IMR-90 (cell line): ENCODE measurements at regions not wholly inside any gene's neighbourhood (a gene's known extent, or its start where the extent isn't known, plus 50 kb on each side); places are given as distances from the start of the nearest gene placed in this dataset.

Source experiments
- ATAC-seq: fragments of 200-7000 bp; cut with Tn5 transposase; 2 replicates; pipeline ENCODE4 v1.9.1; 2020; ENCODE audit warnings: low read depth, mild to moderate bottlenecking, moderate library complexity
- BruUV-seq: library from RNA; stranded (reverse); fragments of 400-500 nt; replicated peaks from 2 replicates; lab custom pipeline; 2021; lab: Mats Ljungman, UMichigan
- CTCF ChIA-PET: fragments of 300-600 bp; formaldehyde crosslinking; extraction: SDS; loops from one replicate; lab custom pipeline; 2021; ENCODE audit warnings: antibody characterized with exemption; lab: Yijun Ruan, JAX
- POLR2A ChIA-PET: fragments of 300-600 bp; sonication (Branson Sonifier 250); formaldehyde crosslinking; loops from one replicate; lab custom pipeline; 2022; ENCODE audit warnings: antibody characterized with exemption; ENCODE audit not compliant: unreplicated experiment; lab: Charles Lee
- DNase-seq: peaks from one replicate; pipeline ENCODE4 v3.0.0; 2013
- H2AFZ ChIP-seq: replicated peaks from 2 replicates; pipeline ENCODE3; 2013; ENCODE audit warnings: low read length, mild to moderate bottlenecking; ENCODE audit not compliant: poor library complexity
- H2AK5ac ChIP-seq: 2 replicates; pipeline ENCODE4 v1.6.1; 2013; ENCODE audit warnings: low read depth, low read length, inconsistent platforms
- H2AK9ac ChIP-seq: replicated peaks from 2 replicates; pipeline ENCODE3; 2013; ENCODE audit warnings: mild to moderate bottlenecking, low read depth, low read length, moderate library complexity; ENCODE audit not compliant: poor library complexity
- H2BK120ac ChIP-seq: 2 replicates; pipeline ENCODE4 v1.6.1; 2013; ENCODE audit warnings: low read depth, low read length, inconsistent platforms
- H2BK15ac ChIP-seq: 3 replicates; pipeline ENCODE4 v1.6.1; 2013; ENCODE audit warnings: low read depth, low read length, inconsistent platforms
- H2BK20ac ChIP-seq: 2 replicates; pipeline ENCODE4 v1.6.1; 2013; ENCODE audit warnings: low read depth, mild to moderate bottlenecking, inconsistent platforms, low read length, moderate library complexity
- H2BK5ac ChIP-seq: 2 replicates; pipeline ENCODE4 v1.6.1; 2013; ENCODE audit warnings: mild to moderate bottlenecking, low read depth, low read length, inconsistent platforms; ENCODE audit not compliant: poor library complexity, severe bottlenecking
- H3K14ac ChIP-seq: replicated peaks from 2 replicates; pipeline ENCODE4 v1.6.1; 2013; ENCODE audit warnings: low read depth, low read length, inconsistent platforms
- H3K18ac ChIP-seq: 2 replicates; pipeline ENCODE4 v1.6.1; 2013; ENCODE audit warnings: low read depth, low read length, control low read depth
- H3K23ac ChIP-seq: 2 replicates; pipeline ENCODE4 v1.6.1; 2013; ENCODE audit warnings: low read depth, low read length, inconsistent platforms
- H3K27ac ChIP-seq: 2 replicates; pipeline ENCODE4 v1.5.1; 2013; ENCODE audit warnings: mild to moderate bottlenecking, control low read depth, low read length; ENCODE audit not compliant: insufficient read depth
- H3K27me3 ChIP-seq: 2 replicates; pipeline ENCODE4 v1.6.1; 2013; ENCODE audit warnings: low read length; ENCODE audit not compliant: control insufficient read depth, insufficient read depth
- H3K36me3 ChIP-seq: 2 replicates; pipeline ENCODE4 v1.6.1; 2013; ENCODE audit warnings: low read length, mixed read lengths; ENCODE audit not compliant: control insufficient read depth, insufficient read depth
- H3K4ac ChIP-seq: 2 replicates; pipeline ENCODE4 v1.6.1; 2013; ENCODE audit warnings: low read depth, low read length, inconsistent platforms
- H3K4me1 ChIP-seq: 2 replicates; pipeline ENCODE4 v1.6.1; 2013; ENCODE audit warnings: low read length, mixed read lengths; ENCODE audit not compliant: control insufficient read depth, insufficient read depth
- H3K4me2 ChIP-seq: 2 replicates; pipeline ENCODE4 v1.6.1; 2013; ENCODE audit warnings: low read depth, mild to moderate bottlenecking, control low read depth, low read length, moderate library complexity
- H3K4me3 ChIP-seq: 2 replicates; pipeline ENCODE4 v1.5.1; 2013; ENCODE audit warnings: low read depth, mild to moderate bottlenecking, control low read depth, low read length, moderate library complexity; ENCODE audit not compliant: insufficient read depth
- H3K56ac ChIP-seq: 2 replicates; pipeline ENCODE4 v1.6.1; 2013; ENCODE audit warnings: low read length, inconsistent platforms; ENCODE audit not compliant: insufficient read depth; ENCODE audit errors: extremely low read depth
- H3K79me1 ChIP-seq, 2 experiments: 2 replicates each; pipeline ENCODE4 v1.6.1; 2013; ENCODE audit warnings: low read length in 2 of 2, inconsistent platforms in 1 of 2, low read depth in 1 of 2
- H3K9ac ChIP-seq: 2 replicates; pipeline ENCODE4 v1.6.1; 2013; ENCODE audit warnings: low read depth, low read length, control low read depth
- H3K9me1 ChIP-seq: 2 replicates; pipeline ENCODE4 v1.6.1; 2013; ENCODE audit warnings: low read length, inconsistent platforms; ENCODE audit not compliant: insufficient read depth
- H3K9me3 ChIP-seq: 2 replicates; pipeline ENCODE4 v1.6.1; 2013; ENCODE audit warnings: low read length; ENCODE audit not compliant: control insufficient read depth, insufficient read depth
- H4K20me1 ChIP-seq: 2 replicates; pipeline ENCODE4 v1.6.1; 2013; ENCODE audit warnings: low read length, inconsistent platforms; ENCODE audit not compliant: insufficient read depth
- H4K5ac ChIP-seq: 2 replicates; pipeline ENCODE4 v1.6.1; 2013; ENCODE audit warnings: mild to moderate bottlenecking, low read depth, low read length, control low read depth
- H4K8ac ChIP-seq, 2 experiments: 2 replicates each; pipeline ENCODE4 v1.6.1; 2013; ENCODE audit warnings: low read depth in 2 of 2, low read length in 2 of 2, control low read depth in 1 of 2, inconsistent platforms in 1 of 2
- H4K91ac ChIP-seq: 2 replicates; pipeline ENCODE4 v1.6.1; 2013; ENCODE audit warnings: low read depth, low read length, inconsistent platforms; ENCODE audit not compliant: insufficient read depth
- BHLHE40 ChIP-seq: fragments of 150-350 bp; IDR thresholded peaks from 2 replicates; pipeline ENCODE4 v1.6.1; 2016; ENCODE audit warnings: mild to moderate bottlenecking, low read depth, low read length
- CEBPB ChIP-seq: IDR thresholded peaks from 2 replicates; pipeline ENCODE4 v1.6.1; 2012; ENCODE audit warnings: low read depth, low read length, improper control_type of control experiment
- CHD1 ChIP-seq: IDR thresholded peaks from 2 replicates; pipeline ENCODE4 v1.6.1; 2012; ENCODE audit warnings: low read depth, low read length, improper control_type of control experiment
- CTCF ChIP-seq: conservative IDR thresholded peaks from 2 replicates; pipeline ENCODE4 v1.5.1; 2012; ENCODE audit warnings: mild to moderate bottlenecking, low read depth, low read length, improper control_type of control experiment
- FOS ChIP-seq: fragments of 150-350 bp; IDR thresholded peaks from 2 replicates; pipeline ENCODE4 v1.6.1; 2016; ENCODE audit warnings: low read depth, low read length
- MAFK ChIP-seq: IDR thresholded peaks from 2 replicates; pipeline ENCODE4 v1.6.1; 2012; ENCODE audit warnings: low read depth, low read length, improper control_type of control experiment
- MAZ ChIP-seq: IDR thresholded peaks from 2 replicates; pipeline ENCODE4 v1.6.1; 2012; ENCODE audit warnings: low read depth, mild to moderate bottlenecking, low read length, improper control_type of control experiment, moderate library complexity, borderline replicate concordance
- MXI1 ChIP-seq: IDR thresholded peaks from 2 replicates; pipeline ENCODE4 v1.6.1; 2012; ENCODE audit warnings: low read depth, mild to moderate bottlenecking, low read length, moderate library complexity, borderline replicate concordance
- NFE2L2 ChIP-seq: fragments of 150-350 bp; IDR thresholded peaks from 2 replicates; pipeline ENCODE4 v1.6.1; 2016; ENCODE audit warnings: low read depth, mild to moderate bottlenecking, low read length
- POLR2A ChIP-seq: IDR thresholded peaks from 2 replicates; pipeline ENCODE4 v1.6.1; 2012; ENCODE audit warnings: mild to moderate bottlenecking, low read depth, low read length
- RAD21 ChIP-seq: IDR thresholded peaks from 2 replicates; pipeline ENCODE4 v1.6.1; 2012; ENCODE audit warnings: low read length, improper control_type of control experiment
- RCOR1 ChIP-seq: IDR thresholded peaks from 2 replicates; pipeline ENCODE4 v1.6.1; 2012; ENCODE audit warnings: mild to moderate bottlenecking, low read length, improper control_type of control experiment; ENCODE audit not compliant: insufficient replicate concordance
- RFX5 ChIP-seq: IDR thresholded peaks from 2 replicates; pipeline ENCODE4 v1.8.0; 2012; ENCODE audit warnings: low read depth, mild to moderate bottlenecking, low read length, moderate library complexity
- SMC3 ChIP-seq: fragments of 150-350 bp; IDR thresholded peaks from 2 replicates; pipeline ENCODE4 v1.6.1; 2016; ENCODE audit warnings: low read depth, mild to moderate bottlenecking, antibody characterized with exemption, low read length, moderate library complexity
- dilution Hi-C: fragments of 300-500 bp; cut with HindIII; formaldehyde crosslinking; loops from one replicate; pipeline ENCODE4 v1.14.3; 2018; ENCODE audit warnings: low sequenced_read_pairs; ENCODE audit not compliant: unreplicated experiment
- in situ Hi-C: fragments of 300-500 bp; cut with MboI; formaldehyde crosslinking; loops from 3 replicates; pipeline ENCODE4 v1.14.3; 2019; ENCODE audit warnings: low sequenced_read_pairs, inconsistent platforms, mixed read lengths
- intact Hi-C: fragments of 100-400 bp; cut with micrococcal nuclease; formaldehyde crosslinking; loops from 2 replicates; pipeline ENCODE4 v1.10.0; 2022
- TF ChIP-seq, protein P1 (sequence below): fragments of 150-350 bp; IDR thresholded peaks from 2 replicates; pipeline ENCODE4 v1.6.1; 2017; ENCODE audit warnings: mild to moderate bottlenecking, antibody characterized with exemption, low read length, low read depth
- TF ChIP-seq, protein P2 (sequence below): fragments of 150-350 bp; IDR thresholded peaks from 2 replicates; pipeline ENCODE4 v1.6.1; 2016; ENCODE audit warnings: low read depth, mild to moderate bottlenecking, low read length, moderate library complexity, borderline replicate concordance

DNA sequence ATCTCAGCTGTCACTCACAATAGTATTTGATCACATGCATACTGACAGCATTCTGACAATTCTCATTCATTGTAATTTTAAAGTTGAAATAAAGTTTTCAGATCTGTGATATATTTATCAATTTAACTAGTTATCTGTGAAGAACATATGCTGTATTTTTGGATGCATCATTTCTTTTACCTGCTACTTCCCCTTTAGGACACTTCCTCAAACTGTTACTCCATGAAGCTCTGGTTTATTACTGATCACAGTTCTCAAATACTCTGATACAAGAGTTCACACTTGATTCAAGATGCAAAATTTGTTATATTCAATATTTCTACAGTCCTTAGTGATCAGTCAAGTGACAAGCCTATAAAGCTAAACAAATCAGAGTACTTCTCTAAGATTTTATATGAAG, 1655.2 kb downstream of the LRRC4C start:
- dilution Hi-C loops, result no loop called here
- H2BK120ac ChIP-seq, result no peak overlapping the region

More for the DNA sequence above, 1655.2 kb downstream of the LRRC4C start:
- ATAC-seq (no peak), DNase-seq (no peak)
- Histone ChIP-seq H3K27me3 (no peaks in the 10 kb centered on the region), H3K56ac (no peak overlapping the region), H3K4me1 (no peaks in the 10 kb centered on the region), H3K4me3 (no peak overlapping the region), H2AFZ (no peak overlapping the region), H3K79me1 (no peaks in the 10 kb centered on the region), H2BK15ac (no peak overlapping the region), H2BK5ac (no peak overlapping the region), H3K18ac (no peak overlapping the region), H3K9me1 (no peaks in the 10 kb centered on the region), H3K23ac (no peak overlapping the region), H3K36me3 (no peaks in the 10 kb centered on the region), H3K14ac (no peak overlapping the region), H4K20me1 (no peaks in the 10 kb centered on the region), H2AK9ac (no peak overlapping the region), H3K4me2 (no peak overlapping the region), H3K27ac (no peak overlapping the region), H3K9me3 (peaks cover 4% of the 10 kb centered on the region; the same call in 1 of the 2 replicates), H3K9ac (no peak overlapping the region), H4K8ac (no peak overlapping the region), H3K4ac (no peak overlapping the region), H2AK5ac (no peak overlapping the region), H2BK20ac (no peak overlapping the region), H4K91ac (no peak overlapping the region), H4K5ac (no peak overlapping the region)
- TF ChIP-seq CTCF, result no peak
- TF ChIP-seq CEBPB, result no peak
- no peak for TF ChIP-seq BHLHE40
- no peak for TF ChIP-seq RFX5
- TF ChIP-seq, protein P1, sequence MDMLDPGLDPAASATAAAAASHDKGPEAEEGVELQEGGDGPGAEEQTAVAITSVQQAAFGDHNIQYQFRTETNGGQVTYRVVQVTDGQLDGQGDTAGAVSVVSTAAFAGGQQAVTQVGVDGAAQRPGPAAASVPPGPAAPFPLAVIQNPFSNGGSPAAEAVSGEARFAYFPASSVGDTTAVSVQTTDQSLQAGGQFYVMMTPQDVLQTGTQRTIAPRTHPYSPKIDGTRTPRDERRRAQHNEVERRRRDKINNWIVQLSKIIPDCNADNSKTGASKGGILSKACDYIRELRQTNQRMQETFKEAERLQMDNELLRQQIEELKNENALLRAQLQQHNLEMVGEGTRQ, result no peak
- TF ChIP-seq MAFK, result no peak
- TF ChIP-seq FOS, result no peak
- TF ChIP-seq NFE2L2, result no peak
- TF ChIP-seq SMC3, result no peak
- TF ChIP-seq MAZ, result no peak
- TF ChIP-seq MXI1, result no peak
- TF ChIP-seq, protein P2, sequence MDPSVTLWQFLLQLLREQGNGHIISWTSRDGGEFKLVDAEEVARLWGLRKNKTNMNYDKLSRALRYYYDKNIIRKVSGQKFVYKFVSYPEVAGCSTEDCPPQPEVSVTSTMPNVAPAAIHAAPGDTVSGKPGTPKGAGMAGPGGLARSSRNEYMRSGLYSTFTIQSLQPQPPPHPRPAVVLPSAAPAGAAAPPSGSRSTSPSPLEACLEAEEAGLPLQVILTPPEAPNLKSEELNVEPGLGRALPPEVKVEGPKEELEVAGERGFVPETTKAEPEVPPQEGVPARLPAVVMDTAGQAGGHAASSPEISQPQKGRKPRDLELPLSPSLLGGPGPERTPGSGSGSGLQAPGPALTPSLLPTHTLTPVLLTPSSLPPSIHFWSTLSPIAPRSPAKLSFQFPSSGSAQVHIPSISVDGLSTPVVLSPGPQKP, result no peak
- TF ChIP-seq CHD1, result no peak
- no peak for TF ChIP-seq POLR2A
- no peak for TF ChIP-seq RCOR1
- no peak for TF ChIP-seq RAD21
- ChIA-PET CTCF (no interaction called here), POLR2A (no interaction called here)
- no TSS peak for BruUV-seq
- intact Hi-C loops, result no loop called here
- in situ Hi-C loops, result no loop called here
